Caco-2 (cell line): ENCODE measurements at regions not wholly inside any gene's neighbourhood (a gene's known extent, or its start where the extent isn't known, plus 50 kb on each side); places are given as distances from the start of the nearest gene placed in this dataset.

Source experiments
- BruUV-seq: library from RNA; stranded (reverse); fragments of 400-500 nt; replicated peaks from 2 replicates; lab custom pipeline; 2021; lab: Mats Ljungman, UMichigan
- CTCF ChIA-PET: fragments of 300-600 bp; sonication (Branson Sonifier 250); formaldehyde crosslinking; loops from one replicate; lab custom pipeline; 2022; ENCODE audit warnings: antibody characterized with exemption; lab: Charles Lee
- POLR2A ChIA-PET: fragments of 300-600 bp; sonication (Branson Sonifier 250); formaldehyde crosslinking; loops from one replicate; lab custom pipeline; 2022; ENCODE audit warnings: antibody characterized with exemption; lab: Charles Lee
- DNase-seq, 2 experiments: peaks; one replicate each; pipeline versions ENCODE4 v3.0.0 to v3.0.0-alpha.2; 2020 to 2022
- H3K27me3 ChIP-seq: replicated peaks from 2 replicates; pipeline ENCODE4 v1.6.0; 2011; ENCODE audit warnings: low read length; ENCODE audit not compliant: control insufficient read depth, insufficient read depth
- H3K36me3 ChIP-seq: 2 replicates; pipeline ENCODE4 v1.5.1; 2011; ENCODE audit warnings: low read length; ENCODE audit not compliant: control insufficient read depth, insufficient read depth
- H3K4me1 ChIP-seq: fragments of 250-450 bp; sonication (Bioruptor Pico); 2 replicates; pipeline ENCODE4 v1.5.1; 2020; ENCODE audit warnings: mild to moderate bottlenecking
- H3K4me3 ChIP-seq: 2 replicates; pipeline ENCODE4 v1.5.1; 2011; ENCODE audit warnings: low read depth, mild to moderate bottlenecking, control low read depth, low read length
- H3K9me3 ChIP-seq: fragments of 250-450 bp; sonication (Bioruptor Pico); 2 replicates; pipeline ENCODE4 v1.5.1; 2020; ENCODE audit warnings: mild to moderate bottlenecking, moderate library complexity
- H3K27ac Mint-ChIP-seq: one replicate; pipeline ENCODE4 v1.8.0; 2022; ENCODE audit warnings: mixed read lengths; ENCODE audit not compliant: unreplicated experiment
- H3K27me3 Mint-ChIP-seq: one replicate; pipeline ENCODE4 v1.8.0; 2022; ENCODE audit warnings: mixed read lengths; ENCODE audit not compliant: insufficient read depth, unreplicated experiment
- H3K36me3 Mint-ChIP-seq: one replicate; pipeline ENCODE4 v1.8.0; 2022; ENCODE audit warnings: mild to moderate bottlenecking, mixed read lengths; ENCODE audit not compliant: insufficient read depth, unreplicated experiment
- H3K4me1 Mint-ChIP-seq: one replicate; pipeline ENCODE4 v1.8.0; 2022; ENCODE audit warnings: low read depth, mixed read lengths; ENCODE audit not compliant: unreplicated experiment
- H3K4me3 Mint-ChIP-seq: one replicate; pipeline ENCODE4 v1.8.0; 2022; ENCODE audit warnings: mild to moderate bottlenecking, moderate library complexity, mixed read lengths; ENCODE audit not compliant: unreplicated experiment
- H3K9me3 Mint-ChIP-seq: one replicate; pipeline ENCODE4 v1.8.0; 2022; ENCODE audit warnings: mixed read lengths; ENCODE audit not compliant: unreplicated experiment
- intact Hi-C: fragments of 100-400 bp; cut with micrococcal nuclease; formaldehyde crosslinking; loops from one replicate; pipeline ENCODE4 v1.10.0; 2022; ENCODE audit not compliant: unreplicated experiment
- TF ChIP-seq, protein P1 (sequence below), 2 experiments: fragments of 200-600 bp in 1 of 2; IDR thresholded peaks; 1 replicate in 1 of 2; 2 replicates in 1 of 2; pipeline versions ENCODE4 v1.5.1 to v1.8.0; 2011 to 2022; ENCODE audit warnings: antibody characterized with exemption in 1 of 2, control low read depth in 1 of 2, inconsistent platforms in 1 of 2, low read depth in 1 of 2, low read length in 1 of 2, mild to moderate bottlenecking in 1 of 2, moderate library complexity in 1 of 2; ENCODE audit not compliant: insufficient read depth in 1 of 2, severe bottlenecking in 1 of 2, unreplicated experiment in 1 of 2

GRCh38 chr22:47805394-47805935 lies 1043.0 kb downstream of the TBC1D22A start:
- no peaks in the 10 kb centered on the region for H3K4me1 ChIP-seq
- H3K9me3 Mint-ChIP-seq: peaks cover 11% of the 10 kb centered on the region
- TF ChIP-seq, protein P1, sequence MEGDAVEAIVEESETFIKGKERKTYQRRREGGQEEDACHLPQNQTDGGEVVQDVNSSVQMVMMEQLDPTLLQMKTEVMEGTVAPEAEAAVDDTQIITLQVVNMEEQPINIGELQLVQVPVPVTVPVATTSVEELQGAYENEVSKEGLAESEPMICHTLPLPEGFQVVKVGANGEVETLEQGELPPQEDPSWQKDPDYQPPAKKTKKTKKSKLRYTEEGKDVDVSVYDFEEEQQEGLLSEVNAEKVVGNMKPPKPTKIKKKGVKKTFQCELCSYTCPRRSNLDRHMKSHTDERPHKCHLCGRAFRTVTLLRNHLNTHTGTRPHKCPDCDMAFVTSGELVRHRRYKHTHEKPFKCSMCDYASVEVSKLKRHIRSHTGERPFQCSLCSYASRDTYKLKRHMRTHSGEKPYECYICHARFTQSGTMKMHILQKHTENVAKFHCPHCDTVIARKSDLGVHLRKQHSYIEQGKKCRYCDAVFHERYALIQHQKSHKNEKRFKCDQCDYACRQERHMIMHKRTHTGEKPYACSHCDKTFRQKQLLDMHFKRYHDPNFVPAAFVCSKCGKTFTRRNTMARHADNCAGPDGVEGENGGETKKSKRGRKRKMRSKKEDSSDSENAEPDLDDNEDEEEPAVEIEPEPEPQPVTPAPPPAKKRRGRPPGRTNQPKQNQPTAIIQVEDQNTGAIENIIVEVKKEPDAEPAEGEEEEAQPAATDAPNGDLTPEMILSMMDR (IDR thresholded peaks at IDR 0.05; ENCODE audit: insufficient read depth in 1 of 2, low read depth in 1 of 2, low read length in 1 of 2, severe bottlenecking in 1 of 2, unreplicated experiment in 1 of 2): no peak
- no peak overlapping the region for H3K4me3 ChIP-seq
- no peaks in the 10 kb centered on the region for H3K27me3 ChIP-seq
- H3K36me3 Mint-ChIP-seq: no peaks in the 10 kb centered on the region
- intact Hi-C loops: no loop called here
- no peaks in the 10 kb centered on the region for H3K36me3 ChIP-seq
- DNase-seq: no peak
- POLR2A ChIA-PET: no interaction called here
- no peaks in the 10 kb centered on the region for H3K27me3 Mint-ChIP-seq
- H3K4me1 Mint-ChIP-seq: no peaks in the 10 kb centered on the region
- no peaks in the 10 kb centered on the region for H3K9me3 ChIP-seq
- no peak overlapping the region for H3K27ac Mint-ChIP-seq
- CTCF ChIA-PET: no interaction called here
- BruUV-seq: no TSS peak
- no peak overlapping the region for H3K4me3 Mint-ChIP-seq

GRCh38 chr22:47804281-47804680 lies 1041.8 kb downstream of the TBC1D22A start:
- no TSS peak for BruUV-seq
- POLR2A ChIA-PET: no interaction called here
- H3K27ac Mint-ChIP-seq: no peak overlapping the region

DNA sequence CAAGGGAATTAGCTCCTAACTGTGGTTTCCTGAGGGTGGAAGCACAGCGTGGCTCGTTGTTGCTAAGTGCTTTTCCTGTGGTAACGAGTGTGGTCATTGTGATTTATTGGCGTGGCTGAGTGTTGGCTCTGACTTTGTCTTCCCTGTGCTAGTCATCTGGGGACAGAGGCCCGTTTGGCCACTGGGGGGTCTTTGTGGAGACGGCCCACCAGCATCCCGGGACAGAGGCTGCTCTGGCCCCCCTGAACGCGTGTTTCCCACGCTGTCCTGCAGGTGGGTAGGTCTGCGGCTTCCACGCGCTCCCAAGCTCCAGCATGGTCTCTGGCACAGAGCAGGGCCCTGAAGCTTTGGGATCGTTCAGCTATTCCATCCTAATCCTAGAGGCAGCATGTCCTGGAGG lies 1040.0 kb downstream of the TBC1D22A start:
- Histone ChIP-seq H3K9me3 (no peaks in the 10 kb centered on the region), H3K36me3 (no peaks in the 10 kb centered on the region), H3K27me3 (no peaks in the 10 kb centered on the region), H3K4me3 (no peak overlapping the region), H3K4me1 (no peaks in the 10 kb centered on the region)
- no peak for DNase-seq
- TF ChIP-seq, protein P1 (IDR thresholded peaks at IDR 0.05; ENCODE audit: insufficient read depth in 1 of 2, low read depth in 1 of 2, low read length in 1 of 2, severe bottlenecking in 1 of 2, unreplicated experiment in 1 of 2): no peak
- Mint-ChIP-seq H3K9me3 (no peaks in the 10 kb centered on the region), H3K36me3 (no peaks in the 10 kb centered on the region), H3K4me1 (no peaks in the 10 kb centered on the region), H3K27ac (no peak overlapping the region), H3K27me3 (no peaks in the 10 kb centered on the region), H3K4me3 (no peak overlapping the region)
- BruUV-seq: no TSS peak
- ChIA-PET CTCF (no interaction called here), POLR2A (no interaction called here)
- intact Hi-C loops: no loop called here

More at GRCh38 chr22:47804281-47804680, 1041.8 kb downstream of the TBC1D22A start:
- Mint-ChIP-seq H3K9me3 (no peaks in the 10 kb centered on the region), H3K4me3 (no peak overlapping the region), H3K36me3 (no peaks in the 10 kb centered on the region), H3K27me3 (no peaks in the 10 kb centered on the region), H3K4me1 (no peaks in the 10 kb centered on the region)
- CTCF ChIA-PET: no interaction called here
- Histone ChIP-seq H3K36me3 (no peaks in the 10 kb centered on the region), H3K27me3 (no peaks in the 10 kb centered on the region), H3K9me3 (no peaks in the 10 kb centered on the region), H3K4me1 (no peaks in the 10 kb centered on the region), H3K4me3 (no peak overlapping the region)
- intact Hi-C loops: no loop called here
- DNase-seq: no peak
- TF ChIP-seq, protein P1 (IDR thresholded peaks at IDR 0.05; ENCODE audit: insufficient read depth in 1 of 2, low read depth in 1 of 2, low read length in 1 of 2, severe bottlenecking in 1 of 2, unreplicated experiment in 1 of 2): no peak
